Activated CD4-positive, alpha-beta memory T cell treated with anti-CD3 and anti-CD28 coated beads, Interleukin-2, amount 10 ng/mL, durations not matched to agents 7 days and 5 days (primary cell): ENCODE measurements at regions not wholly inside any gene's neighbourhood (a gene's known extent, or its start where the extent isn't known, plus 50 kb on each side); places are given as distances from the start of the nearest gene placed in this dataset.

Source experiments
- CTCF ChIA-PET: fragments of 350-600 bp; sonication (Branson Sonifier 250); formaldehyde crosslinking; loops from one replicate; lab custom pipeline; 2021; ENCODE audit warnings: antibody characterized with exemption, inconsistent platforms; lab: Charles Lee
- POLR2A ChIA-PET: fragments of 350-600 bp; sonication (Branson Sonifier 250); formaldehyde crosslinking; loops from one replicate; lab custom pipeline; 2021; ENCODE audit warnings: antibody characterized with exemption; lab: Charles Lee
- DNase-seq: peaks from one replicate; pipeline ENCODE4 v3.0.0-alpha.2; 2020
- H3K27ac Mint-ChIP-seq: one replicate; pipeline ENCODE4 v1.8.0; 2021; ENCODE audit warnings: mild to moderate bottlenecking, mixed read lengths
- H3K27me3 Mint-ChIP-seq: one replicate; pipeline ENCODE4 v1.8.0; 2021; ENCODE audit warnings: mixed read lengths
- H3K36me3 Mint-ChIP-seq: one replicate; pipeline ENCODE4 v1.8.0; 2021; ENCODE audit warnings: low read depth, mixed read lengths
- H3K4me1 Mint-ChIP-seq: one replicate; pipeline ENCODE4 v1.8.0; 2021; ENCODE audit warnings: mixed read lengths
- H3K4me3 Mint-ChIP-seq: one replicate; pipeline ENCODE4 v1.8.0; 2021; ENCODE audit warnings: mild to moderate bottlenecking, mixed read lengths
- H3K9me3 Mint-ChIP-seq: one replicate; pipeline ENCODE4 v1.8.0; 2021; ENCODE audit warnings: mixed read lengths

- no peaks in the 10 kb centered on the region for H3K4me1 Mint-ChIP-seq
- no peaks in the 10 kb centered on the region for H3K9me3 Mint-ChIP-seq
- ChIA-PET CTCF (no interaction called here), POLR2A (no interaction called here)
- no peak overlapping the region for H3K4me3 Mint-ChIP-seq
- H3K27ac Mint-ChIP-seq: no peak overlapping the region
- H3K36me3 Mint-ChIP-seq: no peaks in the 10 kb centered on the region
- no peak for DNase-seq
- no peaks in the 10 kb centered on the region for H3K27me3 Mint-ChIP-seq
Observed at GRCh38 chr2:34664266-34664665, 1065.2 kb upstream of the FAM98A start.

DNA sequence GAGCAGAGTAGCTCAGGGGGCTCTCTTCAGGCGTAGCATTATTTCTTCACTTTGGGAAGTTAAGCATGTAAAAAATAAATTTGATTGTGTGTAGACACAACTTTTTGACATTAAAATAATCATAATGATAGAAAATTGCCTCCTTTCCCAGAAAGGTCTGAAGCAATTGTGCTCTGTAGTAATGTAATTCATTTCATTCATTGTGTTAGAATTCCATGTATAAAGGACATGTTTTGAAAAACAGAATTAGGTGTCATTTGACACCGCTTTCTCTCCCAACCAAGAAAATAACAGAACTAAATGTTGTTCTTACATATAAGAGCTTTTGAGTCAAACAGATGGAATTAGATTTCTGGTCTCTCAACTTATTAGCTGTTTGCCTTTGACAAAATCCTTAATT lies 1064.2 kb upstream of the FAM98A start:
- ChIA-PET CTCF (no interaction called here), POLR2A (no interaction called here)
- H3K4me1 Mint-ChIP-seq: no peaks in the 10 kb centered on the region
- no peaks in the 10 kb centered on the region for H3K27me3 Mint-ChIP-seq
- no peaks in the 10 kb centered on the region for H3K36me3 Mint-ChIP-seq
- DNase-seq: no peak
- H3K4me3 Mint-ChIP-seq: no peak overlapping the region
- no peak overlapping the region for H3K27ac Mint-ChIP-seq
- no peaks in the 10 kb centered on the region for H3K9me3 Mint-ChIP-seq

DNA sequence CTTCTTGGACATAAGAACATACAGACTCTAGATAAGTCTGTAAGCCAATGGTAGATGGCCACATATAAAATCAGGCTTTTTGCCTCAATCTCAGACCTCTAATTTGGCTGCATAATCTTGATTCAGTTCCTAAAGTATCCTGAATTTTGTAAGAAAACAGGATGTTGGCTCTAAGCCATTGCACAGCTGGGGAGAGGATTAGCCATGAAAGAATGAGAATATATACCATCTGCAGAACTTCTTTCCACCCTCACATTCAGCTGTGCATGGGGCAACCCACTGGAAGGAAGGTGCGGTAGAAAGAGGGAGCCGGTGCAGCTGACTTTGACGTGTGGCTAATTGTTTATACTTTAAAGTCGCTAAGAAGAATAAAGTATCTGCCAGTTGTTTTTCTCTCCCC lies 1061.6 kb upstream of the FAM98A start:
- CTCF ChIA-PET: no interaction called here
- Mint-ChIP-seq H3K27me3 (no peaks in the 10 kb centered on the region), H3K4me3 (no peak overlapping the region), H3K9me3 (no peaks in the 10 kb centered on the region), H3K4me1 (no peaks in the 10 kb centered on the region), H3K27ac (no peak overlapping the region), H3K36me3 (no peaks in the 10 kb centered on the region)
- POLR2A ChIA-PET: no interaction called here
- DNase-seq: no peak

DNA sequence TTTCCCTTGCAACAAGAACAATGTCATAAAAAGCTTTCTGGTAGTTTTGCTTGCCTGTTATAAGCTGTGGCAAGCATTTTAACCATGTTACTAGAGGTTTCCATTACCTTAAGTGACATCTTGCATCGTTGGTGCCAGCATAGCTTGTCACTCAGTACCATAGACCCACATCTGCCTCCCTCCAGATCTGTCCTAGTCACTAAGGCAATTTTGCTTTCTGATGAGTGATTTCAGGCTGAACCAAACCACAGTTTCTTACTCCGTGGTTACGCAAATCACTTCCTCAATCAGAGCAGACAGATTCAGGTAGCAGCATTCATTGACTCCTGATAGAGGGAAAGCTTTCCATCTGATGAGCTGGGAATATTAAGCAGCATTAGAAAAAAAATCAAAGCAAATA lies 1057.5 kb upstream of the FAM98A start:
- no peak overlapping the region for H3K4me3 Mint-ChIP-seq
- CTCF ChIA-PET: no interaction called here
- DNase-seq: no peak
- POLR2A ChIA-PET: no interaction called here
- H3K36me3 Mint-ChIP-seq: no peaks in the 10 kb centered on the region
- H3K27me3 Mint-ChIP-seq: no peaks in the 10 kb centered on the region
- H3K9me3 Mint-ChIP-seq: no peaks in the 10 kb centered on the region
- H3K27ac Mint-ChIP-seq: no peak overlapping the region
- no peaks in the 10 kb centered on the region for H3K4me1 Mint-ChIP-seq

GRCh38 chr2:34652636-34653035 lies 1053.5 kb upstream of the FAM98A start:
- Mint-ChIP-seq H3K27ac (no peak overlapping the region), H3K4me1 (no peaks in the 10 kb centered on the region), H3K4me3 (no peak overlapping the region), H3K9me3 (peaks cover 6% of the 10 kb centered on the region), H3K36me3 (no peaks in the 10 kb centered on the region), H3K27me3 (no peaks in the 10 kb centered on the region)
- CTCF ChIA-PET: no interaction called here
- POLR2A ChIA-PET: no interaction called here
- DNase-seq: no peak

GRCh38 chr2:34646901-34647300 lies 1047.8 kb upstream of the FAM98A start:
- CTCF ChIA-PET: no interaction called here
- H3K4me1 Mint-ChIP-seq: no peaks in the 10 kb centered on the region
- no peak overlapping the region for H3K27ac Mint-ChIP-seq
- POLR2A ChIA-PET: no interaction called here
- no peaks in the 10 kb centered on the region for H3K27me3 Mint-ChIP-seq
- H3K36me3 Mint-ChIP-seq: no peaks in the 10 kb centered on the region
- DNase-seq: no peak
- no peak overlapping the region for H3K4me3 Mint-ChIP-seq
- peaks cover 6% of the 10 kb centered on the region for H3K9me3 Mint-ChIP-seq

DNA sequence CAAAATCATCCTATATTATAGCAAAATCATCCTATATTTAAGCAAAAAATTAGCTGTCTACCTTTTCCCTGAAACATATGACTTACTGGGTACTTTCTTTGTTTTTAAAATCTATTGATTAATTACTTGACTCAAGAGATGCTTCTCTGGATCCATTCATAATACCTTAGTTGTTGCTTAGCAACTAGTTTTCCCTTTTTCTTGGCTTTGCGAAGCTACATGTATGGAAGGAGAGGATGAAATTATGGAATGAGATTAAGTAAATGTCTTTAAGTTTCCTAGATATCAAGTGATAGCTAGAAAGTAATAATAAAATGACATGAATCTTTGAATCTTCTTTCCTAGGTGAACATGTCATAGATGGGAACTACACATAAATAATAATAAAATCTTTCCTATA lies 1033.2 kb upstream of the FAM98A start:
- Mint-ChIP-seq H3K27ac (no peak overlapping the region), H3K4me3 (no peak overlapping the region), H3K36me3 (no peaks in the 10 kb centered on the region), H3K9me3 (peaks cover 11% of the 10 kb centered on the region), H3K4me1 (no peaks in the 10 kb centered on the region), H3K27me3 (no peaks in the 10 kb centered on the region)
- CTCF ChIA-PET: no interaction called here
- POLR2A ChIA-PET: no interaction called here
- DNase-seq: no peak

- no peak overlapping the region for H3K4me3 Mint-ChIP-seq
- no peaks in the 10 kb centered on the region for H3K36me3 Mint-ChIP-seq
- no peaks in the 10 kb centered on the region for H3K27me3 Mint-ChIP-seq
- H3K9me3 Mint-ChIP-seq: peaks cover 2% of the 10 kb centered on the region
- ChIA-PET CTCF (no interaction called here), POLR2A (no interaction called here)
- no peak for DNase-seq
- no peaks in the 10 kb centered on the region for H3K4me1 Mint-ChIP-seq
- no peak overlapping the region for H3K27ac Mint-ChIP-seq
Observed at GRCh38 chr2:34627003-34627402, 1027.9 kb upstream of the FAM98A start.

- DNase-seq: no peak
- no peak overlapping the region for H3K4me3 Mint-ChIP-seq
- no peak overlapping the region for H3K27ac Mint-ChIP-seq
- H3K27me3 Mint-ChIP-seq: no peaks in the 10 kb centered on the region
- peaks cover 6% of the 10 kb centered on the region for H3K9me3 Mint-ChIP-seq
- no peaks in the 10 kb centered on the region for H3K4me1 Mint-ChIP-seq
- no peaks in the 10 kb centered on the region for H3K36me3 Mint-ChIP-seq
- POLR2A ChIA-PET: no interaction called here
- CTCF ChIA-PET: no interaction called here
Observed at GRCh38 chr2:34604164-34604563, 1005.1 kb upstream of the FAM98A start.

DNA sequence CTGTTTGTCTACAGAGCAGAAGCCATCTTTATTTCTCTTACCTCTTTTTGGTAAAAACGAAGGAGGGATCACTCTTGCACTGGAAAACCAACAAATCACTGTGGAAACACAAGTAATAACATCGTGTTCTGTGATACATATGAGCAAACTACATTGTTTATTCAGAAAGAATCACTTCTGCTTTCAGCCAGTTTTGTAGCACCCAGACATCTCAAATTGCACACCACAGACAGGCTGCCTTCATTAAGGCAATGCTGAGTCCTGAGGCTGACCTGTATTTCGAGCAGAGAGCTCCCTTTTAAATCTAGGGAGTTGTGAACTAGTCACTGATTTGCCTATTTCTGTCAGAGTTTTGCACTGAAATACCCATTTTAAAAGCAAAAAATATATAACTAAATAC lies 1003.2 kb upstream of the FAM98A start:
- H3K4me3 Mint-ChIP-seq: no peak overlapping the region
- CTCF ChIA-PET: no interaction called here
- peaks cover 4% of the 10 kb centered on the region for H3K9me3 Mint-ChIP-seq
- no peaks in the 10 kb centered on the region for H3K27me3 Mint-ChIP-seq
- DNase-seq: no peak
- H3K4me1 Mint-ChIP-seq: no peaks in the 10 kb centered on the region
- POLR2A ChIA-PET: no interaction called here
- no peak overlapping the region for H3K27ac Mint-ChIP-seq
- H3K36me3 Mint-ChIP-seq: no peaks in the 10 kb centered on the region

DNA sequence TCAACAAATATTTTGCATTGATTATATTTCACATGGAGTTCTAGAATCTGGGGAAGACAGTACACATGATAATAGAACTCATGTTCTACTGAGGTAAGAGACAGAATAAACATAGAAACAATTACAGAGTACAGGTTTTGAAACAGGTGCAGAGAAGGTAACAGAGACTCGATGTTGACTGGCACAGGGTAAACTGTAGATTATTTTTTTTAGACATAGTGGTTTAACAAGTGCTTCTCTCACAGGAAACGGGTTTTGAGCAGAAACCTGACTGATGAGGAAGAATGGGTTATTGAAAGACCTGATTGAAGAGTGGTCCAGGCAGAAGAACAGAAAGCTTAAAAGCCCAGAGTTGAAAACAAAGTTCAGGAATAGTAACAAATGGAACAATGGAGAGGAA lies 1002.5 kb upstream of the FAM98A start:
- H3K9me3 Mint-ChIP-seq: peaks cover 4% of the 10 kb centered on the region
- no peak for DNase-seq
- no peak overlapping the region for H3K27ac Mint-ChIP-seq
- no peaks in the 10 kb centered on the region for H3K36me3 Mint-ChIP-seq
- POLR2A ChIA-PET: no interaction called here
- H3K4me3 Mint-ChIP-seq: no peak overlapping the region
- no peaks in the 10 kb centered on the region for H3K4me1 Mint-ChIP-seq
- CTCF ChIA-PET: no interaction called here
- no peaks in the 10 kb centered on the region for H3K27me3 Mint-ChIP-seq

GRCh38 chr2:34578641-34579040 lies 979.5 kb upstream of the FAM98A start:
- Mint-ChIP-seq H3K4me3 (no peak overlapping the region), H3K27ac (no peak overlapping the region), H3K9me3 (peaks cover 7% of the 10 kb centered on the region), H3K36me3 (no peaks in the 10 kb centered on the region), H3K27me3 (no peaks in the 10 kb centered on the region), H3K4me1 (no peaks in the 10 kb centered on the region)
- CTCF ChIA-PET: no interaction called here
- POLR2A ChIA-PET: no interaction called here
- DNase-seq: no peak

GRCh38 chr2:34570266-34570872 lies 971.3 kb upstream of the FAM98A start:
- Mint-ChIP-seq H3K9me3 (peaks cover 14% of the 10 kb centered on the region), H3K4me1 (no peaks in the 10 kb centered on the region), H3K36me3 (no peaks in the 10 kb centered on the region), H3K27me3 (no peaks in the 10 kb centered on the region), H3K27ac (no peak overlapping the region), H3K4me3 (no peak overlapping the region)
- DNase-seq: no peak
- CTCF ChIA-PET: no interaction called here
- POLR2A ChIA-PET: no interaction called here

DNA sequence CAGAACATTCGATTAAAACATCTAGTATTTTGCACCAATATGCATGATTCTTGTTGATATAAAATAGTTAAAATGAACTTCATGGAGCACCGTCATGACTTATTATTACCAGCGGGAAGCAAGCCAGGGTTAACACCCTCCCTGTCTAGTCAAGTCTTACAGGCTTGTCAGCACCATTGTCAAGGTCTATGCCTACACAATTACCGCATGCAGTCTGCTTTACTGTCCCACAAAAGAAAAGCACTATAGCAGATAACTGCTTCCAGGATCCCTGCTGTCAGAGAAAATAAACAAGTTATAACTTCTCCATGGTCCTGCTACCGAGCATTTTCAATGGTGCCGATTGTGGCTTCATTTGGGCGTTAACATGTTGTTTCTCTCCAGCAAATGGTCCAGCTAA lies 968.0 kb upstream of the FAM98A start:
- H3K4me3 Mint-ChIP-seq: no peak overlapping the region
- no peaks in the 10 kb centered on the region for H3K36me3 Mint-ChIP-seq
- DNase-seq: no peak
- H3K27ac Mint-ChIP-seq: no peak overlapping the region
- H3K9me3 Mint-ChIP-seq: peaks cover 14% of the 10 kb centered on the region
- CTCF ChIA-PET: no interaction called here
- H3K4me1 Mint-ChIP-seq: no peaks in the 10 kb centered on the region
- POLR2A ChIA-PET: no interaction called here
- H3K27me3 Mint-ChIP-seq: no peaks in the 10 kb centered on the region
